ENCODE measurements at regions not wholly inside any gene's neighbourhood (a gene's known extent, or its start where the extent isn't known, plus 50 kb on each side); places are given as distances from the start of the nearest gene placed in this dataset.

GRCh38 chr11:57097149-57097548 is 84.6 kb upstream of the LRRC55 start:
- TF ChIP-seq POLR2AphosphoS5 (IDR thresholded peaks at IDR 0.05; ENCODE audit: low read depth, low read length), result no peak

- TF ChIP-seq POLR2AphosphoS5 (IDR thresholded peaks at IDR 0.05; ENCODE audit: low read depth, low read length) (no peak), TAF1 (IDR thresholded peaks at IDR 0.05; ENCODE audit: borderline replicate concordance, insufficient read depth, low read length) (no peak), SIN3A (IDR thresholded peaks at IDR 0.05; ENCODE audit: borderline replicate concordance, insufficient read depth, low read length) (no peak), FOXP2 (optimal IDR thresholded peaks at IDR 0.05; ENCODE audit: borderline replicate concordance, extremely low read depth, extremely low read length, insufficient read depth) (no peak)
- TF ChIP-seq, protein P1, sequence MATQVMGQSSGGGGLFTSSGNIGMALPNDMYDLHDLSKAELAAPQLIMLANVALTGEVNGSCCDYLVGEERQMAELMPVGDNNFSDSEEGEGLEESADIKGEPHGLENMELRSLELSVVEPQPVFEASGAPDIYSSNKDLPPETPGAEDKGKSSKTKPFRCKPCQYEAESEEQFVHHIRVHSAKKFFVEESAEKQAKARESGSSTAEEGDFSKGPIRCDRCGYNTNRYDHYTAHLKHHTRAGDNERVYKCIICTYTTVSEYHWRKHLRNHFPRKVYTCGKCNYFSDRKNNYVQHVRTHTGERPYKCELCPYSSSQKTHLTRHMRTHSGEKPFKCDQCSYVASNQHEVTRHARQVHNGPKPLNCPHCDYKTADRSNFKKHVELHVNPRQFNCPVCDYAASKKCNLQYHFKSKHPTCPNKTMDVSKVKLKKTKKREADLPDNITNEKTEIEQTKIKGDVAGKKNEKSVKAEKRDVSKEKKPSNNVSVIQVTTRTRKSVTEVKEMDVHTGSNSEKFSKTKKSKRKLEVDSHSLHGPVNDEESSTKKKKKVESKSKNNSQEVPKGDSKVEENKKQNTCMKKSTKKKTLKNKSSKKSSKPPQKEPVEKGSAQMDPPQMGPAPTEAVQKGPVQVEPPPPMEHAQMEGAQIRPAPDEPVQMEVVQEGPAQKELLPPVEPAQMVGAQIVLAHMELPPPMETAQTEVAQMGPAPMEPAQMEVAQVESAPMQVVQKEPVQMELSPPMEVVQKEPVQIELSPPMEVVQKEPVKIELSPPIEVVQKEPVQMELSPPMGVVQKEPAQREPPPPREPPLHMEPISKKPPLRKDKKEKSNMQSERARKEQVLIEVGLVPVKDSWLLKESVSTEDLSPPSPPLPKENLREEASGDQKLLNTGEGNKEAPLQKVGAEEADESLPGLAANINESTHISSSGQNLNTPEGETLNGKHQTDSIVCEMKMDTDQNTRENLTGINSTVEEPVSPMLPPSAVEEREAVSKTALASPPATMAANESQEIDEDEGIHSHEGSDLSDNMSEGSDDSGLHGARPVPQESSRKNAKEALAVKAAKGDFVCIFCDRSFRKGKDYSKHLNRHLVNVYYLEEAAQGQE (IDR thresholded peaks at IDR 0.05; ENCODE audit: insufficient read depth in 1 of 2, low read depth in 2 of 2, low read length in 2 of 2), result no peak
Measured at GRCh38 chr11:57098191-57098590, 83.6 kb upstream of the LRRC55 start.

- TF ChIP-seq TAF1 (IDR thresholded peaks at IDR 0.05; ENCODE audit: borderline replicate concordance, insufficient read depth, low read length) (no peak), FOXP2 (optimal IDR thresholded peaks at IDR 0.05; ENCODE audit: borderline replicate concordance, extremely low read depth, extremely low read length, insufficient read depth) (no peak), SIN3A (IDR thresholded peaks at IDR 0.05; ENCODE audit: borderline replicate concordance, insufficient read depth, low read length) (no peak), POLR2AphosphoS5 (IDR thresholded peaks at IDR 0.05; ENCODE audit: low read depth, low read length) (no peak)
- TF ChIP-seq, protein P1 (IDR thresholded peaks at IDR 0.05; ENCODE audit: insufficient read depth in 1 of 2, low read depth in 2 of 2, low read length in 2 of 2), result no peak
Measured at GRCh38 chr11:57100638-57101331, 81.0 kb upstream of the LRRC55 start.

- no peak for TF ChIP-seq FOXP2 (optimal IDR thresholded peaks at IDR 0.05; ENCODE audit: borderline replicate concordance, extremely low read depth, extremely low read length, insufficient read depth)
Measured at GRCh38 chr11:57103899-57104605, 77.7 kb upstream of the LRRC55 start.

DNA sequence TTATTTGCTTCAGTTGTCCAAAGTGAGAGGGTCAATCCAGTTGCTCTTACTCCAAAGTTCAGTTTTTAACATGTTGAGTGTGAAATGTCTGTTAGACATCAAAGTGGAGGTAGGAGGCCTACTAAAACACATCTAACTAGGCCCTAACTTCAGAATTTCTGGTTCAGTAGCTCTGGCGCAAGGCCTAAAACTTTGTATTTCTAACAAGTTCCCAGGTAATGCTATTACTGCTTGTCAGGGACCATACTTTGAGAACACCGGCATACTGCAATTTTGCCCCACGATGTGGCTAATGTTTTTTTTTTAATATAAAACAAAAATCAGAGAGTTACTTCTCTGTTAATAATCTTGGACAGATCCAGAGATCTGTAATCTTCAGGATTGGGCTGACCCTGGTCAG is 72.4 kb upstream of the LRRC55 start:
- TF ChIP-seq SIN3A (IDR thresholded peaks at IDR 0.05; ENCODE audit: borderline replicate concordance, insufficient read depth, low read length) (no peak), POLR2AphosphoS5 (IDR thresholded peaks at IDR 0.05; ENCODE audit: low read depth, low read length) (no peak), FOXP2 (optimal IDR thresholded peaks at IDR 0.05; ENCODE audit: borderline replicate concordance, extremely low read depth, extremely low read length, insufficient read depth) (no peak), TAF1 (IDR thresholded peaks at IDR 0.05; ENCODE audit: borderline replicate concordance, insufficient read depth, low read length) (no peak)
- TF ChIP-seq, protein P1 (IDR thresholded peaks at IDR 0.05; ENCODE audit: insufficient read depth in 1 of 2, low read depth in 2 of 2, low read length in 2 of 2), result no peak

GRCh38 chr11:57111619-57112018 is 70.1 kb upstream of the LRRC55 start:
- TF ChIP-seq POLR2AphosphoS5 (IDR thresholded peaks at IDR 0.05; ENCODE audit: low read depth, low read length) (no peak), SIN3A (IDR thresholded peaks at IDR 0.05; ENCODE audit: borderline replicate concordance, insufficient read depth, low read length) (no peak), FOXP2 (optimal IDR thresholded peaks at IDR 0.05; ENCODE audit: borderline replicate concordance, extremely low read depth, extremely low read length, insufficient read depth) (no peak), TAF1 (IDR thresholded peaks at IDR 0.05; ENCODE audit: borderline replicate concordance, insufficient read depth, low read length) (no peak)
- TF ChIP-seq, protein P1 (IDR thresholded peaks at IDR 0.05; ENCODE audit: insufficient read depth in 1 of 2, low read depth in 2 of 2, low read length in 2 of 2), result no peak

All from PFSK-1 (cell line).